CD4-positive, alpha-beta T cell treated with Interleukin-17A for 1 hour (primary cell): ENCODE measurements at regions not wholly inside any gene's neighbourhood (a gene's known extent, or its start where the extent isn't known, plus 50 kb on each side); places are given as distances from the start of the nearest gene placed in this dataset.

Source experiments
- DNase-seq: peaks from one replicate; pipeline ENCODE4 v3.0.0-alpha.2; 2020

- DNase-seq, result no peak
These were observed 436.7 kb downstream of the TNS3 start for GRCh38 chr7:47145186-47145725.

- DNase-seq, result no peak
These were observed 438.6 kb downstream of the TNS3 start for GRCh38 chr7:47143339-47143738.

GRCh38 chr7:47142867-47143175 lies 439.1 kb downstream of the TNS3 start:
- no peak for DNase-seq

GRCh38 chr7:47142169-47142866 lies 439.6 kb downstream of the TNS3 start:
- no peak for DNase-seq

- no peak for DNase-seq
These were observed 449.4 kb downstream of the TNS3 start for GRCh38 chr7:47132471-47132870.

- DNase-seq, result no peak
These were observed 453.2 kb downstream of the TNS3 start for GRCh38 chr7:47128700-47129099.

- no peak for DNase-seq
These were observed 456.4 kb downstream of the TNS3 start for GRCh38 chr7:47125529-47125928.

GRCh38 chr7:47119261-47119865 lies 462.5 kb downstream of the TNS3 start:
- no peak for DNase-seq

- no peak for DNase-seq
These were observed 477.7 kb downstream of the TNS3 start for GRCh38 chr7:47104206-47104549.

GRCh38 chr7:47103498-47104205 lies 478.3 kb downstream of the TNS3 start:
- DNase-seq, result no peak

- DNase-seq, result no peak
These were observed 479.5 kb downstream of the TNS3 start for GRCh38 chr7:47102331-47102841.

GRCh38 chr7:47100817-47101435 lies 481.0 kb downstream of the TNS3 start:
- DNase-seq, result no peak

- DNase-seq, result no peak
These were observed 481.6 kb downstream of the TNS3 start for GRCh38 chr7:47100148-47100816.

GRCh38 chr7:47097431-47097830 lies 484.5 kb downstream of the TNS3 start:
- DNase-seq, result no peak

GRCh38 chr7:47095946-47096345 lies 486.0 kb downstream of the TNS3 start:
- DNase-seq, result no peak

- DNase-seq, result no peak
These were observed 487.4 kb downstream of the TNS3 start for GRCh38 chr7:47094462-47094861.

GRCh38 chr7:47093320-47094234 lies 488.3 kb downstream of the TNS3 start:
- DNase-seq, result no peak

GRCh38 chr7:47092336-47092735 lies 489.6 kb downstream of the TNS3 start:
- no peak for DNase-seq

- DNase-seq, result no peak
These were observed 490.8 kb downstream of the TNS3 start for GRCh38 chr7:47091141-47091540.

GRCh38 chr7:47089461-47089860 lies 492.4 kb downstream of the TNS3 start:
- DNase-seq, result no peak

- no peak for DNase-seq
These were observed 492.9 kb downstream of the TNS3 start for GRCh38 chr7:47089068-47089417.
